ENCODE measurements at regions not wholly inside any gene's neighbourhood (a gene's known extent, or its start where the extent isn't known, plus 50 kb on each side); places are given as distances from the start of the nearest gene placed in this dataset.

- Histone ChIP-seq H3K9ac (ENCODE audit: low read length) (no peak overlapping the region), H3K27me3 (ENCODE audit: low read depth, low read length) (0 out of 2 replicates have a peak, but pooled peaks cover 4% of the 10 kb centered on the region), H3K4me1 (ENCODE audit: low read length) (no peaks in the 10 kb centered on the region), H3K36me3 (replicated peaks; ENCODE audit: low read depth, low read length) (no peaks in the 10 kb centered on the region), H3K4me2 (ENCODE audit: low read length) (no peak overlapping the region), H3K9me3 (ENCODE audit: insufficient read depth, low read length) (no peaks in the 10 kb centered on the region), H3K79me2 (ENCODE audit: low read length) (no peaks in the 10 kb centered on the region), H3K27ac (ENCODE audit: low read length) (no peak overlapping the region), H4K20me1 (ENCODE audit: insufficient read depth, low read length) (no peaks in the 10 kb centered on the region), H3K4me3 (ENCODE audit: low read length) (no peak overlapping the region), H2AFZ (ENCODE audit: low read depth, low read length) (no peak overlapping the region)
- no peak for TF ChIP-seq CTCF (IDR thresholded peaks at IDR 0.05; ENCODE audit: low read depth, low read length)
- no peak for TF ChIP-seq EZH2phosphoT487 (IDR thresholded peaks at IDR 0.05; ENCODE audit: low read depth)
These were observed 59.6 kb upstream of the DLX2 start for GRCh38 chr2:172162225-172162733.

GRCh38 chr2:172162739-172163336, 60.1 kb upstream of the DLX2 start:
- Histone ChIP-seq H3K9ac (ENCODE audit: low read length) (no peak overlapping the region), H3K79me2 (ENCODE audit: low read length) (no peaks in the 10 kb centered on the region), H3K9me3 (ENCODE audit: insufficient read depth, low read length) (no peaks in the 10 kb centered on the region), H3K27me3 (ENCODE audit: low read depth, low read length) (no peaks in the 10 kb centered on the region), H4K20me1 (ENCODE audit: insufficient read depth, low read length) (no peaks in the 10 kb centered on the region), H3K36me3 (replicated peaks; ENCODE audit: low read depth, low read length) (no peaks in the 10 kb centered on the region), H3K4me1 (ENCODE audit: low read length) (no peaks in the 10 kb centered on the region), H2AFZ (ENCODE audit: low read depth, low read length) (no peak overlapping the region), H3K4me2 (ENCODE audit: low read length) (no peak overlapping the region), H3K27ac (ENCODE audit: low read length) (no peak overlapping the region), H3K4me3 (ENCODE audit: low read length) (no peak overlapping the region)
- no peak for TF ChIP-seq CTCF (IDR thresholded peaks at IDR 0.05; ENCODE audit: low read depth, low read length)
- no peak for TF ChIP-seq EZH2phosphoT487 (IDR thresholded peaks at IDR 0.05; ENCODE audit: low read depth)

- no peak overlapping the region for H3K27ac ChIP-seq (ENCODE audit: low read length)
- H3K4me1 ChIP-seq (ENCODE audit: low read length) = no peaks in the 10 kb centered on the region
- no peaks in the 10 kb centered on the region for H3K79me2 ChIP-seq (ENCODE audit: low read length)
- H3K9ac ChIP-seq (ENCODE audit: low read length) = no peak overlapping the region
- H4K20me1 ChIP-seq (ENCODE audit: insufficient read depth, low read length) = no peaks in the 10 kb centered on the region
- no peak overlapping the region for H3K4me2 ChIP-seq (ENCODE audit: low read length)
- H3K9me3 ChIP-seq (ENCODE audit: insufficient read depth, low read length) = no peaks in the 10 kb centered on the region
- no peaks in the 10 kb centered on the region for H3K36me3 ChIP-seq (replicated peaks; ENCODE audit: low read depth, low read length)
- no peaks in the 10 kb centered on the region for H3K27me3 ChIP-seq (ENCODE audit: low read depth, low read length)
- H2AFZ ChIP-seq (ENCODE audit: low read depth, low read length) = no peak overlapping the region
- TF ChIP-seq EZH2phosphoT487 (IDR thresholded peaks at IDR 0.05; ENCODE audit: low read depth) = no peak
- TF ChIP-seq CTCF (IDR thresholded peaks at IDR 0.05; ENCODE audit: low read depth, low read length) = no peak
- H3K4me3 ChIP-seq (ENCODE audit: low read length) = no peak overlapping the region
These were observed 66.2 kb upstream of the DLX2 start for GRCh38 chr2:172168917-172169346.

GRCh38 chr2:172169611-172170010, 66.9 kb upstream of the DLX2 start:
- H3K36me3 ChIP-seq (replicated peaks; ENCODE audit: low read depth, low read length) = no peaks in the 10 kb centered on the region
- H3K27me3 ChIP-seq (ENCODE audit: low read depth, low read length) = no peaks in the 10 kb centered on the region

More at GRCh38 chr2:172169611-172170010, 66.9 kb upstream of the DLX2 start:
- H3K4me3 ChIP-seq (ENCODE audit: low read length) = no peak overlapping the region
- no peak overlapping the region for H2AFZ ChIP-seq (ENCODE audit: low read depth, low read length)
- TF ChIP-seq EZH2phosphoT487 (IDR thresholded peaks at IDR 0.05; ENCODE audit: low read depth) = no peak
- no peak for TF ChIP-seq CTCF (IDR thresholded peaks at IDR 0.05; ENCODE audit: low read depth, low read length)
- no peaks in the 10 kb centered on the region for H4K20me1 ChIP-seq (ENCODE audit: insufficient read depth, low read length)
- H3K27ac ChIP-seq (ENCODE audit: low read length) = no peak overlapping the region
- no peaks in the 10 kb centered on the region for H3K9me3 ChIP-seq (ENCODE audit: insufficient read depth, low read length)
- H3K79me2 ChIP-seq (ENCODE audit: low read length) = no peaks in the 10 kb centered on the region
- H3K4me2 ChIP-seq (ENCODE audit: low read length) = no peak overlapping the region
- H3K4me1 ChIP-seq (ENCODE audit: low read length) = no peaks in the 10 kb centered on the region
- no peak overlapping the region for H3K9ac ChIP-seq (ENCODE audit: low read length)

Data from OCI-LY3 (cell line).